SIG-M5 (cell line): ENCODE measurements at regions not wholly inside any gene's neighbourhood (a gene's known extent, or its start where the extent isn't known, plus 50 kb on each side); places are given as distances from the start of the nearest gene placed in this dataset.
"Not testable (repeated sequence)": the region's sequence is repeated elsewhere in the genome, so short reads cannot be mapped to it uniquely, and the experiment has no call there.

Experiments
- DNase-seq: peaks from one replicate; lab custom pipeline; 2025; lab: John Stamatoyannopoulos, UW

DNA sequence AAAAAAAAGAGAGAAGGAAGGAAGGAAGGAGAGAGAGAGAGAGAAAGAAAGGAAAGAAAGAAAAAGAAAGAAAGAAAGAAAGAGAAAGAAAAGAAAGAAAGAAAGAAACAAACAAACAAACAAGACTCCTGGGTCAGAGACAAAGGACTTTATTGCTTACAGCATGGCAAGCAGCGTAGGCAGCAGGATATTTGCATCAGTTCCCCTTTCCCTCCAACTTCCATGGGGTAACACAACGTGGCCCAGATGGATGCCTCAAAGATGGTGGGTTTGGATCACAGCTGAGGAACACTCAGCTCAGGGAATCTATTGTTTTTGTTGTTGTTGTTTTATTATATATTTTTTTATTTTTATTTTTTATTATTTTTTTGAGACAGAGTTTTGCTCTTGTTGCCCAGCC, 128.5 kb upstream of the VKORC1L1 start:
- no peak for DNase-seq

DNA sequence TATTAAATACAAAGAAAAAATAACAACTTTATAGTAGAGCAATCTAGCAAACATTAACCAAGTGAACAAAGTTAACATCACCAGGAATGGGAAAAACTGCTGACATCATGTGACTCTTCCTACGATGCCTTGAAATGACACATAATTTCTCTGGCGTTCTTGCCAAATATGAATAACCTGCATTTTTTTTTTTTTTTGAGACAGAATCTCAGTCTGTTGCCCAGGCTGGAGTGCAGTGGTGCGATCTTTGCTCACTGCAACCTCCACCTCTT, 126.5 kb upstream of the VKORC1L1 start:
- no peak for DNase-seq

DNA sequence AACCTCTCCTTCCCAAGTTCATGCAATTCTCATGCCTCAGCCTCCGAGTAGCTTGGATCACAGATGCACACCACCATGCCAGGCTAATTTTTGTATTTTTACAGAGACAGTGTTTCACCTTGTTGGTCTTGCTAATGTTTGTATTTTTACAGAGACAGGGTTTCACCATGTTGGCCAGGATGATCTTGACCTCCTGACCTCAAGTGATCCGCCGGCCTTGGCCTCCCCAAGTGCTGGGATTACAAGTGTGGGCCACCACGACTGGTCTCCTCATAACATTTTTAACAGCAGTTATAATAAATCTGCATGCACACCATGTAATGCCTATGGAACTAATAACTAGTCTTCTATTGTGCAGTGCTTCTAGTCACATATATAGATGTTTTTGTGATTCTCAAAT, 123.8 kb upstream of the VKORC1L1 start:
- DNase-seq, result no peak

DNA sequence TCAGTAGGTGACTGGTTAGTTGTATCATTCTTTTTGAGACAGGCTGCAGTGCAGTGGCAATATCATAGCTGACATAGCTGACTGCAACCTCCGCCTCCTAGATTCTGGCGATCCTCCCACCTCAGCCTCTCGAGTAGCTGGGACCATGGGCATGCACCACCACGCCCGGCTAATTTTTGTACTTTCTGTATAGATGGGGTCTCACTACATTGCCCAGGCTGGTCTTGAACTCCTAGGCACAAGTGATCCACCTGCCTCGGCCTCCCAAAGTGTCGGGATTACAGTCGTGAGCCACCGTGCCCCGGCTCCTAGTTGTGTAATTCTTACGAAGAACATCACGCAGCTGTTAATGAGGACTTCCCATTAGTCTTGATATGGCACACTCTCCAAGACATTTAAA, 123.4 kb upstream of the VKORC1L1 start:
- no peak for DNase-seq

DNA sequence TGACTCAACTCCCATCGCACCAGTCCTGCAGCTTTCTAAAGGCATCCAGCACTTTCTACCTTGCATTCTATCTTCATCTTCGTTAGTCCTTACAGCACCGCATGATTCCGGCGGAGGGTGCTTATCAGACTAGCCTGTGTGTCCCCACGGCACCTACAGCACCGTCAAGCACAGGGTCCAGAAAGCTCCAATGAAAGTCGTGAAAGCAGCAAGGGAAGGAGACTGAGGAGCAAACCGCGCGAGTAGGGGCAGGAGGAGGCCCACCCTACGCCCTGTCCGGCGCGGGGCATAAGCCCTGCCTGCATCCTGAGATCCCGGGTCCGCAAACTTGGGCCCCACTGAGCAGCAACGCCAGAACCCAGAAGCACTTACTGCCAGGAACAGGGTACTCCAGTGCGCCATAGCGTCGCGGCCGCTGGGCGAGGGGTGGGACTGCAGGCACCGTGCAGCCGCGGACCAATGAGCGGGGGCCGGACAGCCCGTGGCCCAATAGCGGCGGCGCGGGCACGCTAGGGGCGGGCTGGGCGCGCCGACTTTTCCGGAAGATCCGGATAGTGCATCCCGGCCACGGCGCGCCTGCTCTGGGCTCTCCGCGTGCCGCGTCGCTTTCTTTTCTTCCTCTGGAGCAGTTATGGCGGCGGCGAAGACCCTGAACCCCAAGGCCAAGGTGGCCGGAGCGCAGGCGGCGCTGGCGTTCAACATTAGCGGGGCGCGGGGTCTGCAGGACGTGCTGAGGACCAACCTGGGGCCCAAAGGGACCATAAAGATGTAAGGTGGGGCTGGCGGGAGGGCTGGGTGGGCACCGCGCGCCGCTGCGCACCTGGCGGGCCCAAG, 122.1 kb upstream of the VKORC1L1 start:
- DNase-seq, result peak; percentile 41

DNA sequence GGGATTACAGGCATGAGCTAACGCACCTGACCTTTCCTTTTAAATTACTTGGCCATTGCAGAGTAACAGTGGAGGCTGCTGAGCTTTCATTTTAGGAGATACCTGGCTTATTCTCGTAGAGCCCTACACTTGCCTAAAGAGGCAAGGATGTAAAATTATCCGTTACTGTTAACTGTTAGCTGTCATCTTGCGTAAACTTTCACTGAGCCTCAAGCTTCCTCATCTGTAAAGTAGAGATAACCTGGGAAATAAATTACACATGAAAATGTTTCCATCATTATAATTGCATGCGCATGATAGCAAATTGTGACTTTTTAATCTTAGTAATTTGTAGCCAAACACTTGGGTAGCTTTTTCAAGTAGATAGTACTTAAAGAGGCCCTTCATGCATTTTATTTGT, 118.8 kb upstream of the VKORC1L1 start:
- not testable (repeated sequence) for DNase-seq

DNA sequence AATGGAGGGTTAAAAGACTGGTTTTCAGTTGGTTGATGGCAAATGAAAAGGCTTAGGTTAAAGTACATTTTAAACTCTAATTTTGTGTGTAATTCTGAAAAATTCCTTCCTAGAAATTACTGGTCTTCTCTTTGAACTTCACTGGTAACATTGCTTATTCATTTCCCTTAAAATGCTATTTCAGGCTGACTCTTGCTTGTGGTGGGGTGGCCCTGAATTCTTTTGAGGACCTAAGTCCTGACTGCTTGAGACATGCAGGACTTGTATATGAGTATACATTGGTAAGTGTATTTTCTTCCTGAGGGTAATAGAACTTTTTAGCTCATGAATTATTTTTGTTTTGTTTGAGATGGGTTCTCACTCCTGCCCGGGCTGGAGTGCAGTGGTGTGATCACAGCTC, 113.9 kb upstream of the VKORC1L1 start:
- not testable (repeated sequence) for DNase-seq

DNA sequence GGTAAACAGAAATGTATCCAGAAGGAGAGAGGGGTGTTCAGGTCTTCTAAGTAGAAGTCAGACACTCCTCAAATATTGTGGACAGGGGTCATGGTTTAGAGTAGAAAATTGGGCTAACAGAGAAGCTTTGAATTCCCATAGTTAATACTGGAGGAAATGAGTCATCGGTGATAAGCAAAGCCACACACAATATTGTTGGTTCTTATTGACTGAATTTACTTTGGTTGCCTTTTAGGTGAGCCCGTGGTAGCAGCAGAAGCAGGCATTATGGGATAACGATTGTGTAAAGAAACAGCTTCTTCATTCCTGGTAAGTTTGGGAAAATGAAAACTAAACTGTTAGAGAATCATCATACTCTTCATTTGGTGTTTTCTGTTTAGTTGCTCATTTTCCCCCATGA, 110.2 kb upstream of the VKORC1L1 start:
- not testable (repeated sequence) for DNase-seq

DNA sequence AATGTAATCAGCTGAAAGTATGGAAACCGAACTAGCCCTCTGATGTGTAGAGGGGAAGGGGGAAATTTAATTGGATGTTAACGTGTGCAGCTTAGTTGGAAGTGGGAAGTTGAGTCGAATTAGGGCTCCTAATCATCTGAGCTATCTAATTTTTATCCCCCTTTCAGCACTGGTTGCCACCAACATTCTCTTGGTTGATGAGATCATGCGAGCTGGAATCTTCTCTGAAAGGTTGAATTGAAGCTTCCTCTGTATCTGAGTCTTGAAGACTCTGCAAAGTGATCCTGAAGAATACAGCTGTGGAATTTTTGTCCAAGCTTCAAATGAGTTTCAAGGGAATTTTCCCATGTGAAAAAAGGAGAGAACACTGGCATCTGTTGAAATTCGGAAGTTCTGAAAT, 109.8 kb upstream of the VKORC1L1 start:
- not testable (repeated sequence) for DNase-seq

DNA sequence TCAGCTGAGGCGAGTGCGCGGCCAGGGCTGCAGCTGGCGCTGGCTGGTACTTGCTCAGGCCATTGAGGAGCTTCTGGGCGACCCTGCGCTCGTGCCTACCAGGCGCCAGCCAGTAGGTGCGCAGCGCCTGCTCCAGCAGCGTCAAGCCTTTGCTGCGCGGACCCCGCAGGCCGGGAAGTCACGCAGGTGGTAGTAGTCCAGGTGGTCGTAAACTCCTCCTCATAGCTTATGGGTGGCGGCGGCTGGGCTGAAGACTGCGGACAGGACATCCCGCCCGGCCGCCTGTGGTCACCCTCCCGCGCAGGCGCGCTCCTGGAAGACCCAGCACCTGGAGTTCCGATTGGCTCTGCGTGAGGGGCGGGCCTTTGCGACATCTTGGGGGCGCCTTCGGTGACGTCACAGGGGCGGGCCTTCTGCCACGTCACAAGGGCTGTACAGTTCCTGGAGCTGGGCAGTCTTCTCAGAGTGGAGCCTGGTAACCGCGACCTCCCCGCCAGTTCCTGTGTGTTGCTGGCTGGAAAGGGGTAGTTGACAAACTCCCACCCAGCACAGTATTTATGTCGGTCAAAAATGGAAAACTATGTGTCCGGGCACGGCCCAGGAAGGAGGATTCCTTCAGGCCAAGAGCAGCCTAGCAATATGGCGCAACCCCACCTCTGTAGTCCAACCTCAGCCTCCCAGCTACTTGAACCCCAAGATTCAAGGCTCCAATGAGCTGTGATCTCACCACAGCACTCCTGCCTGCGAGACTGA, 102.2 kb upstream of the VKORC1L1 start:
- peak; percentile 27 for DNase-seq

DNA sequence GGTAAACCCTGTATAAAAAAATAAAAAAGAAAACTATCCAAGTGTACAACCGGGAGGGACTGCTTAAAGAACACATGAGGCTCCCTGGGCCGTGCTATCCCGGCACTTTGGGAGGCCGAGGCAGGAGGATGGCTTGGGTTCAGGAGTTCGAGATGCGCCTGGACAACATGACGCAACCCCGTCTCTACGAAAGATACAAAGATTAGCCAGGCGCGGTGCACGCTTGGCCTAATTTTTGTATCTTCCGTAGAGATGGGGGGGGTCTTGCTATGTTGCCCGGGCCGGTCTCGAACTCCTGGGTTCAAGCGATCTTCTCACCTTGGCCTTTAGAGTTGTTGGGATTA, 101.7 kb upstream of the VKORC1L1 start:
- DNase-seq, result not testable (repeated sequence)

DNA sequence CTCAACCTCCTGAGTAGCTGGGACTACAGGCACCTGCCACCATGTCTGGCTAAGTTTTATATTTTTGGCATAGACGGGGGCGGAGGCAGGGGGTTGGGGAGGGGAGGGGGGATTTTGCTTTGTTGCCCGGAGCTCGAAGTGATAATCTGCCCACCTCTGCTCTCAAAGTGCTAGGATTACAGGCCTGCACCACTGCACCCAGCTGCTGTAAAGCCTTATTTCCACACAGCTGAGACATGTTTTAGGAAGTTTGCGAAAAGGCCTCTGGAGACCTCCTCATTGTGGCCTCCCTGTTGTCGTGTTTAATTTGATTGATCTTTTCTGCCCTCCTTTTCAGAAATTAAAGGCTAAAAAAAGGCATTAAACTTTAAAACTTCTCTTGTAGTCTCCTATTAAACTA, 96.2 kb upstream of the VKORC1L1 start:
- DNase-seq, result not testable (repeated sequence)

DNA sequence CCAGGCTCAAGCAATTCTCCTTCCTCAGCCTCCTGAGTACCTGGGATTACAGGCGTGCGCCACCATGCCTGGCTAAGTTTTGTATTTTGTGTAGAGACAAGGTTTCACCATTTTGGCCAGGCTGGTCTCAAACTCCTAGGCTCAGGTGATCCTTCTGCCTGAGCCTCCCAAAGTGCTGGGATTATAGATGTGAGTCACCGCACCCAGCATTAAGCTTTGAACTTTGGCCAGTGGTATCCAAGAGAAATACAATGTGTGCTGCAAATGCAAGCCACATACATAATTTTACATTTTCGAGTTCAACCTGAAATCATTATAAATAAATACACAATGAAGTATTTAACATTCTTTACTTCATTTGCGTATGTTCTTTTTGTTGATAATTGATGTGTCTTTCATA, 82.9 kb upstream of the VKORC1L1 start:
- not testable (repeated sequence) for DNase-seq

DNA sequence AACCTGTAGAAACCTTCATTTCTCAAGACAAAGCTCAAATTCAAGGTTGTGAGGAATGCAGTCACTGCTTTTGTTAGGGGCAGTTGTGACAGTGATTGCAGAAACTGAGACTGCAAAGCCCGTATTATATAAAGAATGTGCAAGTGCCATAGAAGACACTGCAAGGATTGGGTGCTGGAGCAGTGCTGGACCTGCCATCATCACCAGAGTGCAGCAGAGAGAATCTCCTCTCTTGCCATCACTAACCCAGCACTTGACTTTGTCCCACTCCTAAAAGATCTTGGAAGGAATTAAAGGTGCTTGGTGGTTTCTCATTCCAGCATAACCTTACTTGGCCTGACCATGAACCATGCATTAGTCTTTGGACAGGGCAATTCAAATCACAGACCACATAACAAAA, 81.1 kb upstream of the VKORC1L1 start:
- DNase-seq, result not testable (repeated sequence)

DNA sequence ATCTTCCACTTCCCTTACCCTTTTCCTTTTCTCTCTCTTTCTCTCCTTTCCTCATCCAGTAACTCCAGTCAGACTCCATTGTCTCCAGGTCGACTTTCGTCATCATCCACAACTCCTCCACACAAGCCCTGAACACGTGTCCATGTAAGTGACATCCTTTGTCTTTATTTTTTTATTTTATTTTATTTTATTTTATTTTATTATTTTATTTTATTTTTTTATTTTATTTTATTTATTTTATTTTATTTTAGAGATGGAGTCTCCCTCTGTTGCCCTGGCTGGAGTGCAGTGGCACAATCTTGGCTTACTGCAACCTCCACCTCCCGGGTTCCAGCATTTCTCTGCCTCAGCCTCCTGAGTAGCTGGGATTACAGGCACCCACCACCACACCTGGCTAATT, 80.1 kb upstream of the VKORC1L1 start:
- DNase-seq, result not testable (repeated sequence)

DNA sequence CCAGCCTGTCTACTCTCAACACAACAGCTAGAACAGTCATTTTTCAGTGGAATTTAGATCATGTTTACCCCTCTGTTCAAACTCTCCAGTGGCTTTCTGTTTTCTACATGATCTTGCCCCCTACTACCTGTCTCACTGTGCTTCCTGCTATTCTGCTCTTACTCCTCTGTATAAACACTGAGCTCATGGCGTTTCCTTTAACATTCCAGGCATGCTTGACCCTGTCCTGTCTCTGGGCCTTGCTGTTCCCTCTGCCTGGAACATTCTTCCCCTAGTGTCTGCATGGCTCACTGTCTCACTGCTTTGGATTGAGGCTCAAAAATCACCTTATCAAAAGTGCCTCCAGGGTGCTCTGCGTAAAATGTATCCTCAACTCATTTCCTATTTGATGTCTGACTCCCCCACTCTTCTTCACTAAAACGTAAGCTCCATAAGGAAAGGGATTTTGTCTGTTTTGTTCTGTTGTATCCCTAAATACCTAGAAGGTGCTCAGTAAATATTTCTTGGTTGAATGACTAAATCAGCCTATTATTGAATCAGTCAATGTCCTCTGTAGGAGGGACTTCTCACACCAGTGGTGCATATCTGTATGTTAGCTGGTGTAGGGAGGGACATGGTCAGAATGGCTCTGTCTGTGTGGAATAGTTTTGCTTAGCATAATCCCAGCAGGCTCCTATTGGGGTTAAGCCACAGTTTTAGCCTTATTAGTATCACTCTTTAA, 78.0 kb upstream of the VKORC1L1 start:
- not testable (repeated sequence) for DNase-seq

DNA sequence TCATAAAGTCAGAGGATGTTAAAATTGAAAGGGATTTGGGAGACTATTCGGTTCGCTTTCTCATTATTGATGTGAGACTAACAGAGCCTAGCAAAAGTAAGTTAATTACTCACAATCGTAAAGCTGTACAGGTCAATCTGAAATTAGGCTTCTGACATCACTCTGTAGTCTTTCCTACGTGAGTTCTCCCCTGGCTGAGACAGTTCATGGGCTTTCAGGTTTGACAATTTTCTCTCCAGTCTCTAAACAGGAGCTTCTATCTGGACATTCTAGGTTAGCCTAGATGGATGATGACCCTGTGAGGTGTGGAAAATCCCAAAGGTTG, 77.5 kb upstream of the VKORC1L1 start:
- DNase-seq, result not testable (repeated sequence)

DNA sequence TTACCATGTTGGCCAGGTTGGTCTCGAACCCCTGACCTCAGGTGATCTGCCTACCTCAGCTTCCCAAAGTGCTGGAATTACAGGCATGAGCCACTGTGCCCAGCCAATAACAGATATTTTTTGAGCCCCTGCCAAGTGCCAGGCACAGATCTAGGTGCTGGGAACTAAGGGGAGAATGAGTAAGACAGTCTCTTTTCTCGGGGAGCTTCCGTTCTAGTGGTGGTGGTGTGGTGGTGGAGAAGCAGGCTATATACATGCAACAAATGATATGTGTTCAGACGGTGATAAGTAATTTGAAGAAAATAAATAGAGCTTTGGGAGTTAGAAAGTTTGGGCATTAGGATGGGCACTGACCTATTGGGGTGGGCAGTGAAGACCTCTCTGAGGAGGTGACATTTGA, 76.7 kb upstream of the VKORC1L1 start:
- no peak for DNase-seq

DNA sequence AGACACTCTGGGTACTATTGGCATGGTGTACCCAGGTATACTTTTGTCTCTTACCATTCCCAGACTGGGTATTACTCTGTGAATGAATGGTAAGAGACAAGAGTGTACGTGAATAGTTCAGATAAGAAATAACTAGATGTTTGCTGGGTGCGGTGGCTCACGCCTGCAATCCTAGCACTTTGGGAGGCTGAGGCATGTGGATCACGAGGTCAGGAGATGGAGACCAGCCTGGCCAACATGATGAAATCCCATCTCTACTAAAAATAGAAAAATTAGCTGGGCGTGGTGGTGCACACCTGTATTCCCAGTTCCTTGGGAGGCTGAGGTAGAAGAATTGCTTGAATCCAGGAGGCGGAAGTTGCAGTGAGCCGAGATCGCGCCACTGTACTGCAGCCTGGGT, 75.8 kb upstream of the VKORC1L1 start:
- not testable (repeated sequence) for DNase-seq

DNA sequence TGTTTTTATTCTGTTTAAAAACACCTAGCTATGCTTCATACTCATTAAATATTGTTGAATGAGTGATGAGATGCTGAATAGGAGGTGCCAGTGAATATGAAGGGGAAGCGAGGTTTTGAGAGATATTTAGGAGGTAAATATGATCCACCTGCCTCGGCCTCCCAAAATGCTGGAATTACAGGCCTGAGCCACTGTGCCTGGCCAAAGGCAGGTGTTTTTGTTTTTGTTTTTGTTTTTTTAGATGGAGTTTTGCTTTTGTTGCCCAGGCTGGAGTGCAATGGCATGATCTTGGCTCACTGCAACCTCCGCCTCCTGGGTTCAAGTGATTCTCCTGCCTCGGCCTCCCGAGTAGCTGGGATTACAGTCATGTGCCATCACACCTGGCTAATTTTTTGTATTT, 75.3 kb upstream of the VKORC1L1 start:
- DNase-seq, result not testable (repeated sequence)

DNA sequence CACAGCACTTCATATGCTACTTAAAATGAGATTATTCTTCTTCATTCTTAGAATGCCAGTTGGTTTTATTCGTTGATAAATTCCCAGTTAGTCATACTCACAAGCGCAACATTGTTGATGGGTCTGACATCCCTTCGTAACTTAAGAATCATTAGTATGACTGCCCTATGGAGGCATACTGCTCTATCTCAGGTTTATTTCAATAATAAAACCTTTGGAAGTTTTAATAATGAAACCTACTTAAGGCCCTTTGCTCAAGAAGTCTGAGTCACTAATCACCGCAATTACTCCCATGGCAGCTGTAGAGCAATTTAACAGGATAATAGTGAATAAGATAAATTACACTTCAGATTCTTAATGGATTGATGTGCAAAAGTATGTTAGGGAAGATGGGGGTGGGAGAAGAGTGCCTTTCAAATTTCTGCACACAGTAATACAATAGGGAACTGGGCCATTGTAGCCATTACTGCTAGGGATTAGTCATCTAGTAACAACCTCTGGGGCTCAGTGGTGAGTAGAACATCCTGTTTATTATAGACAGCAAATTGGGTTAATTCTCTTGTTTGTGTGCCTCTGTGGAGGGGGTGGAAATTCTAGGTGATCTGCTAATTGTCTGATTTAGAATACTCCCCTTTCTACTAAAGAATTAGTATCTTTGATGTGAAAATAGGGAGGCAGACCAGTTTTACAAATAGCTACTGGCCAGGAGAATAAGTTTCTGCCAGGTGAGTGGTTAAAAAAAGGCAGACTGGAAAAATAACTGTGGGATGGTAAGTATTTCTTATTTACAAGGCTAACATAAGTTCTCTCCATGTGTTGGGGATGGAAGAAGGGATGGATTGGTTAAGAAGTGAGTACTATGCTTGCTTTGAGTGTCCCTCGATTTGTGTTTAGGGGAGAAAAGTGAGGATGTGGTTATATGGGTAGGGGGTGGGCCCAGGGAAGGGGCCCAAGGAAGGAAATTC, 74.5 kb upstream of the VKORC1L1 start:
- no peak for DNase-seq

DNA sequence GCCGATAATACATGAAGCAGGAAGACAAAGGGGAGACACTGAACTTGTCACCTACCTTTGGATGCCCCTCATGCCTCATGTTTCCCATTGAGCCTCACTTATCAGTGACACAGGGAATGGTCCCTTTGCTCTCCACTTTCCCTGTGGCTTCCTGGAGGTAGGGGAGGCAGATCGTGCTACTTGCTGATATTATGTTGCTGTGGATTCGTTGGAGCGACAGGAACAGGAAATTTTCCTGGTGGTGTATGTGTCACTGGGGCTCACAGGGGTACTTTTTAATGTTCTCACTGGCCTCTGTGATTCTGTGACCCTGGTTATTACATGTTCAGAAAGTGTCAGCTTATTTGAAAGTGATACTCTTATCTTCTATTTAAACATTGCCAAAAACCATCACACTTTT, 72.7 kb upstream of the VKORC1L1 start:
- DNase-seq, result not testable (repeated sequence)
